H9 (cell line): ENCODE measurements at regions not wholly inside any gene's neighbourhood (a gene's known extent, or its start where the extent isn't known, plus 50 kb on each side); places are given as distances from the start of the nearest gene placed in this dataset.

Experiments used
- DNase-seq: peaks from one replicate; pipeline ENCODE4 v3.0.0-alpha.2; 2017
- H2AFZ ChIP-seq: one replicate; pipeline ENCODE4 v1.6.1; 2013; ENCODE audit warnings: mild to moderate bottlenecking, low read length, control low read depth, moderate library complexity
- H2AK5ac ChIP-seq: 2 replicates; pipeline ENCODE4 v1.6.1; 2013; ENCODE audit warnings: low read length, control low read depth, mixed read lengths; ENCODE audit not compliant: insufficient read length
- H2BK120ac ChIP-seq: one replicate; pipeline ENCODE4 v1.6.1; 2013; ENCODE audit warnings: low read depth, mild to moderate bottlenecking, low read length, control low read depth, inconsistent platforms; ENCODE audit not compliant: poor library complexity, severe bottlenecking
- H2BK12ac ChIP-seq: 2 replicates; pipeline ENCODE4 v1.6.1; 2013; ENCODE audit warnings: low read length, control low read depth, mixed read lengths, low read depth; ENCODE audit not compliant: insufficient read length
- H2BK15ac ChIP-seq: 2 replicates; pipeline ENCODE4 v1.6.1; 2013; ENCODE audit warnings: low read depth, low read length, control low read depth
- H2BK20ac ChIP-seq: one replicate; pipeline ENCODE4 v1.6.1; 2013; ENCODE audit warnings: low read depth, mild to moderate bottlenecking, low read length, control low read depth, inconsistent platforms; ENCODE audit not compliant: poor library complexity, severe bottlenecking
- H2BK5ac ChIP-seq: 2 replicates; pipeline ENCODE4 v1.6.1; 2013; ENCODE audit warnings: low read length, control low read depth, mixed read lengths; ENCODE audit not compliant: insufficient read length
- H3K14ac ChIP-seq: 2 replicates; pipeline ENCODE4 v1.6.1; 2013; ENCODE audit warnings: low read length, control low read depth; ENCODE audit not compliant: insufficient read depth
- H3K18ac ChIP-seq: 2 replicates; pipeline ENCODE4 v1.6.1; 2013; ENCODE audit warnings: low read depth, mild to moderate bottlenecking, mixed read lengths, low read length, control low read depth; ENCODE audit not compliant: insufficient read length
- H3K23ac ChIP-seq: 2 replicates; pipeline ENCODE4 v1.6.1; 2013; ENCODE audit warnings: low read length, control low read depth, mixed read lengths, low read depth; ENCODE audit not compliant: insufficient read length
- H3K23me2 ChIP-seq: 2 replicates; pipeline ENCODE4 v1.6.1; 2013; ENCODE audit warnings: low read depth, mild to moderate bottlenecking, mixed read lengths, low read length, control low read depth; ENCODE audit not compliant: insufficient read length, poor library complexity, severe bottlenecking
- H3K27ac ChIP-seq: 2 replicates; pipeline ENCODE4 v1.5.1; 2013; ENCODE audit warnings: low read length, control low read depth, mixed read lengths, low read depth; ENCODE audit not compliant: insufficient read length
- H3K27me3 ChIP-seq: 2 replicates; pipeline ENCODE4 v1.6.1; 2013; ENCODE audit warnings: low read length, control low read depth, inconsistent platforms; ENCODE audit not compliant: insufficient read depth
- H3K4ac ChIP-seq: 2 replicates; pipeline ENCODE4 v1.6.1; 2013; ENCODE audit warnings: low read depth, mild to moderate bottlenecking, control low read depth, inconsistent platforms, low read length, moderate library complexity
- H3K4me1 ChIP-seq: 2 replicates; pipeline ENCODE4 v1.6.1; 2013; ENCODE audit warnings: low read length, control low read depth, inconsistent platforms; ENCODE audit not compliant: insufficient read depth
- H3K4me2 ChIP-seq: 2 replicates; pipeline ENCODE4 v1.6.1; 2013; ENCODE audit warnings: low read length, control low read depth, mixed read lengths; ENCODE audit not compliant: insufficient read length, insufficient read depth
- H3K56ac ChIP-seq: 2 replicates; pipeline ENCODE4 v1.6.1; 2013; ENCODE audit warnings: low read depth, mild to moderate bottlenecking, mixed read lengths, low read length, control low read depth; ENCODE audit not compliant: insufficient read length
- H3K79me1 ChIP-seq: 2 replicates; pipeline ENCODE4 v1.6.1; 2013; ENCODE audit warnings: low read depth, mild to moderate bottlenecking, moderate library complexity, low read length, control low read depth, inconsistent platforms; ENCODE audit not compliant: insufficient read depth, poor library complexity, severe bottlenecking
- H3K79me2 ChIP-seq: 2 replicates; pipeline ENCODE4 v1.6.1; 2013; ENCODE audit warnings: low read length, control low read depth, inconsistent platforms; ENCODE audit not compliant: insufficient read depth
- H3K9ac ChIP-seq: 2 replicates; pipeline ENCODE4 v1.6.1; 2013; ENCODE audit warnings: low read length, control low read depth, mixed read lengths; ENCODE audit not compliant: insufficient read length; ENCODE audit errors: extremely low read depth
- H3K9me3 ChIP-seq: one replicate; pipeline ENCODE4 v1.6.1; 2013; ENCODE audit warnings: low read depth, low read length, inconsistent platforms; ENCODE audit not compliant: control insufficient read depth
- H3T11ph ChIP-seq: one replicate; pipeline ENCODE4 v1.6.1; 2013; ENCODE audit warnings: mild to moderate bottlenecking, low read length, control low read depth, inconsistent platforms
- H4K20me1 ChIP-seq: one replicate; pipeline ENCODE4 v1.6.1; 2013; ENCODE audit not compliant: control insufficient read depth, insufficient read length, insufficient read depth
- H4K5ac ChIP-seq: 2 replicates; pipeline ENCODE4 v1.6.1; 2013; ENCODE audit warnings: low read depth, mild to moderate bottlenecking, mixed read lengths, low read length, control low read depth; ENCODE audit not compliant: insufficient read length
- H4K8ac ChIP-seq: replicated peaks from 2 replicates; pipeline ENCODE4 v1.6.1; 2013; ENCODE audit warnings: low read length, control low read depth, mixed read lengths, low read depth; ENCODE audit not compliant: insufficient read length
- H4K91ac ChIP-seq: 2 replicates; pipeline ENCODE4 v1.6.1; 2013; ENCODE audit warnings: low read depth, mild to moderate bottlenecking, moderate library complexity, mixed read lengths, low read length, control low read depth; ENCODE audit not compliant: insufficient read length
- H3K27ac Mint-ChIP-seq, 3 experiments: 2 replicates in 2 of 3; 3 replicates in 1 of 3; pipeline ENCODE4 v1.8.0; 2020 to 2021; ENCODE audit warnings: mixed read lengths in 3 of 3, mild to moderate bottlenecking in 1 of 3, moderate library complexity in 1 of 3
- H3K27me3 Mint-ChIP-seq: 2 replicates; pipeline ENCODE4 v1.8.0; 2021; ENCODE audit warnings: low read depth, mild to moderate bottlenecking, moderate library complexity, mixed read lengths
- H3K36me3 Mint-ChIP-seq, 3 experiments: 2 replicates in 2 of 3; 3 replicates in 1 of 3; pipeline ENCODE4 v1.8.0; 2020 to 2021; ENCODE audit warnings: low read depth in 3 of 3, mixed read lengths in 3 of 3; ENCODE audit not compliant: insufficient read depth in 1 of 3
- H3K4me1 Mint-ChIP-seq, 2 experiments: 2 replicates each; pipeline ENCODE4 v1.8.0; 2020; ENCODE audit warnings: mixed read lengths in 2 of 2
- H3K4me3 Mint-ChIP-seq, 2 experiments: 2 replicates in 1 of 2; 3 replicates in 1 of 2; pipeline ENCODE4 v1.8.0; 2020 to 2021; ENCODE audit warnings: mild to moderate bottlenecking in 2 of 2, mixed read lengths in 2 of 2, moderate library complexity in 1 of 2
- H3K9me3 Mint-ChIP-seq, 2 experiments: 2 replicates in 1 of 2; 3 replicates in 1 of 2; pipeline ENCODE4 v1.8.0; 2020; ENCODE audit warnings: mild to moderate bottlenecking in 2 of 2, mixed read lengths in 2 of 2, moderate library complexity in 1 of 2
- CTCF ChIP-seq: fragments of 200-600 bp; sonication (generic); conservative IDR thresholded peaks from 3 replicates; pipeline ENCODE4 v1.8.0; 2021; ENCODE audit warnings: antibody characterized with exemption, mild to moderate bottlenecking
- WGBS: extraction: QIAGEN DNeasy Blood & Tissue Kit; methylation state at CpG from one replicate; pipeline ENCODE4 v1.1.7; 2013; ENCODE audit warnings: missing lambda C conversion rate, low lambda C conversion rate, mixed read lengths; ENCODE audit not compliant: insufficient read length; ENCODE audit errors: extremely low coverage; 5-methylcytosine and 5-hydroxymethylcytosine counted together

GRCh38 chr2:177093371-177093770 is 119.2 kb upstream of the HNRNPA3 start:
- H3K18ac ChIP-seq = no peak overlapping the region
- Mint-ChIP-seq H3K4me3 (no peak overlapping the region), H3K27me3 (no peaks in the 10 kb centered on the region; the same call in none of the 2 replicates), H3K4me1 (no peaks in the 10 kb centered on the region), H3K9me3 (no peaks in the 10 kb centered on the region), H3K27ac (no peak overlapping the region), H3K36me3 (no peaks in the 10 kb centered on the region)
- H3K4me1 ChIP-seq = no peaks in the 10 kb centered on the region
- no peak overlapping the region for H2BK15ac ChIP-seq
- H4K5ac ChIP-seq = no peak overlapping the region
- no peak overlapping the region for H3K14ac ChIP-seq
- H3K9ac ChIP-seq = no peak overlapping the region
- no peaks in the 10 kb centered on the region for H3K23me2 ChIP-seq
- no peak overlapping the region for H3K4me2 ChIP-seq
- no peak overlapping the region for H3K4ac ChIP-seq
- H3K79me1 ChIP-seq = no peaks in the 10 kb centered on the region
- H2BK5ac ChIP-seq = no peak overlapping the region
- H2BK12ac ChIP-seq = no peak overlapping the region
- no peaks in the 10 kb centered on the region for H3K9me3 ChIP-seq
- H4K8ac ChIP-seq = no peak overlapping the region
- no peak overlapping the region for H2BK120ac ChIP-seq
- no peaks in the 10 kb centered on the region for H4K20me1 ChIP-seq
- H2AFZ ChIP-seq = no peak overlapping the region
- H3K79me2 ChIP-seq = no peaks in the 10 kb centered on the region
- no peak overlapping the region for H2BK20ac ChIP-seq
- no peak for TF ChIP-seq CTCF
- no peak overlapping the region for H4K91ac ChIP-seq
- no CpG with 5 or more reads among the region's 4 CpGs for WGBS
- H3K27me3 ChIP-seq = no peaks in the 10 kb centered on the region; the same call in 1 of the 2 replicates
- no peak overlapping the region for H2AK5ac ChIP-seq
- H3K23ac ChIP-seq = no peak overlapping the region
- H3K56ac ChIP-seq = no peak overlapping the region
- no peak overlapping the region for H3K27ac ChIP-seq
- no peak for DNase-seq
- no peak overlapping the region for H3T11ph ChIP-seq
